GM12891 (cell line): ENCODE measurements at regions not wholly inside any gene's neighbourhood (a gene's known extent, or its start where the extent isn't known, plus 50 kb on each side); places are given as distances from the start of the nearest gene placed in this dataset.

Experiments
- PAX5 ChIP-seq: IDR thresholded peaks from 2 replicates; pipeline ENCODE4 v1.6.1; 2011; ENCODE audit warnings: low read length, moderate library complexity, mild to moderate bottlenecking; ENCODE audit not compliant: insufficient read depth, severe bottlenecking
- POLR2A ChIP-seq: IDR thresholded peaks from 2 replicates; pipeline ENCODE4 v1.6.1; 2011; ENCODE audit warnings: low read depth, low read length, control low read depth
- POLR2AphosphoS5 ChIP-seq: IDR thresholded peaks from 2 replicates; pipeline ENCODE4 v1.6.1; 2011; ENCODE audit warnings: low read depth, low read length, control low read depth
- SPI1 ChIP-seq: IDR thresholded peaks from 2 replicates; pipeline ENCODE4 v1.6.1; 2011; ENCODE audit warnings: low read depth, low read length, control low read depth
- TAF1 ChIP-seq: IDR thresholded peaks from 2 replicates; pipeline ENCODE4 v1.6.1; 2011; ENCODE audit warnings: low read depth, low read length, control low read depth

DNA sequence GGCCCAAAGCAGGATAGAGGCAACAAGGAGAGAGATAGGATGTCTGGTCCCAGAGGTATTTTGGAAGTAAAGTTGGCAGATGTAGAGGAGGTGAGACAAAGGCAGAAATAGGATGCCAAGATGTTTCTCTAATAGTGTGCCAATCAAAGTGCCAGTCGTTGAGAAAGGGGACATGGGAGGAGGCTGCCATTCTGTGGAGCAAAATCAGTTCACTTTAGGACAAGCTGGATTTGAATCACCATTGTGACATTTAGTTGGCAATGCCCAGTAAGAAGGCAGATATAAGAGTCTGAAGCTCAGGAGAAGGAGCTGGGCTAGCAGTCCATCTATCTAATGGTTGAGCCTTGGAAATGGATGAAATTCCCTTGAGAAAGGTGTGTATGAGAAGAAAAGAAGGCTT, 53.8 kb downstream of the ADRB2 start:
- TF ChIP-seq POLR2AphosphoS5, result no peak
- no peak for TF ChIP-seq POLR2A
- no peak for TF ChIP-seq TAF1
- no peak for TF ChIP-seq SPI1
- no peak for TF ChIP-seq PAX5
